ENCODE measurements at regions not wholly inside any gene's neighbourhood (a gene's known extent, or its start where the extent isn't known, plus 50 kb on each side); places are given as distances from the start of the nearest gene placed in this dataset.

GRCh38 chr1:100622966-100623762 lies 85.2 kb downstream of the GPR88 start:
- H3K4me3 ChIP-seq: no peak overlapping the region
- no peak overlapping the region for H3K27ac ChIP-seq
- H3K9me3 ChIP-seq: no peaks in the 10 kb centered on the region
- no peaks in the 10 kb centered on the region for H3K36me3 ChIP-seq
- WGBS: 51% methylated on average over 5 of the region's 5 CpGs
- DNase-seq (ENCODE audit: low spot score in 2 of 2): no peak
- H3K4me1 ChIP-seq: no peaks in the 10 kb centered on the region
- no peaks in the 10 kb centered on the region for H3K27me3 ChIP-seq
- TF ChIP-seq POLR2A (IDR thresholded peaks at IDR 0.05) (no peak), POLR2AphosphoS5 (IDR thresholded peaks at IDR 0.05) (no peak), EP300 (IDR thresholded peaks at IDR 0.05) (no peak)
- TF ChIP-seq, protein P1, sequence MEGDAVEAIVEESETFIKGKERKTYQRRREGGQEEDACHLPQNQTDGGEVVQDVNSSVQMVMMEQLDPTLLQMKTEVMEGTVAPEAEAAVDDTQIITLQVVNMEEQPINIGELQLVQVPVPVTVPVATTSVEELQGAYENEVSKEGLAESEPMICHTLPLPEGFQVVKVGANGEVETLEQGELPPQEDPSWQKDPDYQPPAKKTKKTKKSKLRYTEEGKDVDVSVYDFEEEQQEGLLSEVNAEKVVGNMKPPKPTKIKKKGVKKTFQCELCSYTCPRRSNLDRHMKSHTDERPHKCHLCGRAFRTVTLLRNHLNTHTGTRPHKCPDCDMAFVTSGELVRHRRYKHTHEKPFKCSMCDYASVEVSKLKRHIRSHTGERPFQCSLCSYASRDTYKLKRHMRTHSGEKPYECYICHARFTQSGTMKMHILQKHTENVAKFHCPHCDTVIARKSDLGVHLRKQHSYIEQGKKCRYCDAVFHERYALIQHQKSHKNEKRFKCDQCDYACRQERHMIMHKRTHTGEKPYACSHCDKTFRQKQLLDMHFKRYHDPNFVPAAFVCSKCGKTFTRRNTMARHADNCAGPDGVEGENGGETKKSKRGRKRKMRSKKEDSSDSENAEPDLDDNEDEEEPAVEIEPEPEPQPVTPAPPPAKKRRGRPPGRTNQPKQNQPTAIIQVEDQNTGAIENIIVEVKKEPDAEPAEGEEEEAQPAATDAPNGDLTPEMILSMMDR (IDR thresholded peaks at IDR 0.05): no peak

DNA sequence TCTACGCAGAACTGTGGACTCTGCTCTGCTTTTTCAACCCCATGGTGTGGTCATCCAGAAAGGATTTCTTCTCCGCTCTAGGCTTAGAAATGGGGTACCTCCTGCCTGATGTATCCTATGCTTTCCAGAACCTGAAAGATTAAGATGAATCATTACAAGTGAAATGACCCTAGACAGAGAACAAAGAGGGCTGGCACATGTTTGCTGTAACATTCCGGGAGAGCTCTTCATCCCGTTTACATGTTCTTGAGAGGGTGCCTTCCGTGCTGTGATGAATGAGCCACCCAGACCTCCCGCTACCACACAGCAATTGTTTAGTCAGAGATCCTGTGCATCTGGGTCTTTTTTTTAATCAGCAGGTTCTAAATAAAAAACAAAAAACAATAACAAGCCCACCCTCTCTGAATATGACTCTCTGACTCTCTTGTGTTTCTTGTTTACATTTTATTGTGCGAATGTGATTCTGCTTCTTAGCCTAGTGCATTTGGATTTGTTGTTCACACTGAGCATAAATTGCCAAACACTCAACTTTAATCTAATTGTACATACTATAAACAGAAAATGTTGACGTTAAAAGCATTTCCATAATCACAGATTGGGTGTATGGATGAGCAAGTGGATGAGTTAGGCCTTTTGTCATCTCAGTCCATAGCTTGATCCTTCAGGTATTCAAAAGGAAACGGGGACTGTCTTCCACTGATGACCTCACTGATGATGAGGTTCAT lies 87.1 kb downstream of the GPR88 start:
- no peaks in the 10 kb centered on the region for H3K36me3 ChIP-seq
- no peak for DNase-seq (ENCODE audit: low spot score in 2 of 2)
- WGBS: 89% methylated on average over 9 of the region's 9 CpGs

GRCh38 chr1:100626397-100626796 lies 88.5 kb downstream of the GPR88 start:
- Histone ChIP-seq H3K27me3 (no peaks in the 10 kb centered on the region), H3K36me3 (no peaks in the 10 kb centered on the region), H3K4me1 (peaks cover 8% of the 10 kb centered on the region), H3K27ac (no peak overlapping the region), H3K9me3 (no peaks in the 10 kb centered on the region), H3K4me3 (no peak overlapping the region)
- TF ChIP-seq POLR2A (IDR thresholded peaks at IDR 0.05): no peak
- 64% methylated on average over 3 of the region's 3 CpGs for WGBS
- no peak for DNase-seq (ENCODE audit: low spot score in 2 of 2)

More for the DNA sequence above, 87.1 kb downstream of the GPR88 start:
- Histone ChIP-seq H3K9me3 (no peaks in the 10 kb centered on the region), H3K27ac (no peak overlapping the region), H3K4me1 (peaks cover 8% of the 10 kb centered on the region), H3K27me3 (no peaks in the 10 kb centered on the region), H3K4me3 (no peak overlapping the region)
- no peak for TF ChIP-seq POLR2A (IDR thresholded peaks at IDR 0.05)
- TF ChIP-seq EP300 (IDR thresholded peaks at IDR 0.05): no peak
- TF ChIP-seq, protein P1 (IDR thresholded peaks at IDR 0.05): no peak
- TF ChIP-seq POLR2AphosphoS5 (IDR thresholded peaks at IDR 0.05): no peak

GRCh38 chr1:100627054-100627716 lies 89.2 kb downstream of the GPR88 start:
- H3K27me3 ChIP-seq: no peaks in the 10 kb centered on the region
- no peak for DNase-seq (ENCODE audit: low spot score in 2 of 2)
- H3K4me3 ChIP-seq: no peak overlapping the region
- no peak for TF ChIP-seq POLR2AphosphoS5 (IDR thresholded peaks at IDR 0.05)
- no peak for TF ChIP-seq POLR2A (IDR thresholded peaks at IDR 0.05)
- no peak for TF ChIP-seq EP300 (IDR thresholded peaks at IDR 0.05)
- TF ChIP-seq, protein P1 (IDR thresholded peaks at IDR 0.05): no peak
- H3K36me3 ChIP-seq: no peaks in the 10 kb centered on the region
- H3K9me3 ChIP-seq: no peaks in the 10 kb centered on the region
- peaks cover 8% of the 10 kb centered on the region for H3K4me1 ChIP-seq
- no peak overlapping the region for H3K27ac ChIP-seq
- WGBS: 74% methylated on average over 5 of the region's 5 CpGs

DNA sequence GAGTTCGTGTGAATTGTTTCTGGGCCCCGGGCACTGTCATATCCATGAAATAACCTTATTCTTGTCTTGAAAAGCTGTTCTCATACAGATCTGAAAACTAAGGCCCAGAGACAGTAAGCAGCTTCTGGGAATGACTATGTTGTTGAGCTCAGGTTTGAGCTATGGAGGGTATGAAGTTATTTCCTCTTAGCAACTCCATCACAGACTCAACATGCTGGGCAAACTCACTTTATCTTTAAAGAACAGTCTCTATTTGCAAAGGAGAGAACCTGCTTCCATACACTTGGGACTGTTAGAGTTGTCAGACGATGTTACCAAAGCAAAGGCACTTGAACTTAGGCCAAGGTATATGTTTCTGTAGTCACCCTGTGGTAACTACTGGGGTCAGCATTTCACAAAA lies 90.0 kb downstream of the GPR88 start:
- WGBS: 85% methylated on average over 3 of the region's 3 CpGs
- no peak for DNase-seq (ENCODE audit: low spot score in 2 of 2)
- Histone ChIP-seq H3K27me3 (no peaks in the 10 kb centered on the region), H3K9me3 (no peaks in the 10 kb centered on the region), H3K4me1 (peaks cover 8% of the 10 kb centered on the region), H3K4me3 (no peak overlapping the region), H3K27ac (no peak overlapping the region), H3K36me3 (no peaks in the 10 kb centered on the region)
- TF ChIP-seq, protein P1 (IDR thresholded peaks at IDR 0.05): no peak
- TF ChIP-seq POLR2AphosphoS5 (IDR thresholded peaks at IDR 0.05): no peak
- TF ChIP-seq POLR2A (IDR thresholded peaks at IDR 0.05): no peak
- TF ChIP-seq EP300 (IDR thresholded peaks at IDR 0.05): no peak
